Mesenchymal stem cell (in vitro differentiated cells and primary cell): ENCODE measurements at regions not wholly inside any gene's neighbourhood (a gene's known extent, or its start where the extent isn't known, plus 50 kb on each side); places are given as distances from the start of the nearest gene placed in this dataset.

ENCODE experiments used
- DNase-seq: peaks from one replicate; pipeline ENCODE4 v3.0.0-alpha.2; 2013
- H2AFZ ChIP-seq: one replicate; pipeline ENCODE4 v1.6.1; 2013; ENCODE audit warnings: low read depth, mild to moderate bottlenecking, control low read depth, inconsistent platforms, low read length, moderate library complexity
- H2AK5ac ChIP-seq: 2 replicates; pipeline ENCODE4 v1.6.1; 2013; ENCODE audit warnings: low read length, moderate library complexity, mild to moderate bottlenecking, inconsistent platforms; ENCODE audit not compliant: severe bottlenecking
- H2BK120ac ChIP-seq: one replicate; pipeline ENCODE4 v1.6.1; 2013; ENCODE audit warnings: low read depth, mild to moderate bottlenecking, inconsistent platforms, low read length, moderate library complexity
- H2BK12ac ChIP-seq, 2 experiments: one replicate each; pipeline ENCODE4 v1.6.1; 2013; ENCODE audit warnings: inconsistent platforms in 2 of 2, low read length in 2 of 2, mild to moderate bottlenecking in 2 of 2, moderate library complexity in 2 of 2, control low read depth in 1 of 2
- H2BK15ac ChIP-seq: one replicate; pipeline ENCODE4 v1.6.1; 2013; ENCODE audit warnings: mild to moderate bottlenecking, low read depth, inconsistent platforms; ENCODE audit not compliant: poor library complexity, severe bottlenecking
- H2BK5ac ChIP-seq: 2 replicates; pipeline ENCODE4 v1.6.1; 2013; ENCODE audit warnings: low read depth, mild to moderate bottlenecking, low read length, control low read depth, inconsistent platforms; ENCODE audit not compliant: poor library complexity, severe bottlenecking
- H3K14ac ChIP-seq, 2 experiments: one replicate each; pipeline ENCODE4 v1.6.1; 2013; ENCODE audit warnings: inconsistent platforms in 2 of 2, low read length in 2 of 2, control low read depth in 1 of 2, mild to moderate bottlenecking in 1 of 2, moderate library complexity in 1 of 2
- H3K18ac ChIP-seq, 2 experiments: one replicate each; pipeline ENCODE4 v1.6.1; 2013; ENCODE audit warnings: inconsistent platforms in 2 of 2, low read length in 2 of 2, control low read depth in 1 of 2, low read depth in 1 of 2, mild to moderate bottlenecking in 1 of 2
- H3K23ac ChIP-seq, 2 experiments: one replicate each; pipeline ENCODE4 v1.6.1; 2013; ENCODE audit warnings: inconsistent platforms in 2 of 2, low read length in 2 of 2, mild to moderate bottlenecking in 2 of 2, moderate library complexity in 2 of 2, control low read depth in 1 of 2
- H3K27ac ChIP-seq: 2 replicates; pipeline ENCODE4 v1.5.1; 2013; ENCODE audit warnings: mild to moderate bottlenecking, moderate library complexity, low read length, control low read depth, inconsistent platforms; ENCODE audit not compliant: poor library complexity, severe bottlenecking
- H3K27me3 ChIP-seq, 2 experiments: 2 replicates each; pipeline versions ENCODE4 v1.6.1 to v1.7.0; 2013; ENCODE audit warnings: low read length in 2 of 2, mild to moderate bottlenecking in 2 of 2, moderate library complexity in 2 of 2, control low read depth in 1 of 2, inconsistent platforms in 1 of 2; ENCODE audit not compliant: control insufficient read depth in 1 of 2, insufficient read depth in 1 of 2
- H3K36me3 ChIP-seq, 2 experiments: 2 replicates each; pipeline versions ENCODE4 v1.6.1 to v1.7.0; 2013; ENCODE audit warnings: low read length in 2 of 2, control low read depth in 1 of 2, inconsistent platforms in 1 of 2, low read depth in 1 of 2, mild to moderate bottlenecking in 1 of 2; ENCODE audit not compliant: insufficient read depth in 2 of 2, control insufficient read depth in 1 of 2
- H3K4ac ChIP-seq, 2 experiments: one replicate each; pipeline ENCODE4 v1.6.1; 2013; ENCODE audit warnings: inconsistent platforms in 2 of 2, low read length in 2 of 2, mild to moderate bottlenecking in 2 of 2, moderate library complexity in 2 of 2, control low read depth in 1 of 2, low read depth in 1 of 2
- H3K4me1 ChIP-seq: 2 replicates; pipeline ENCODE4 v1.6.1; 2013; ENCODE audit warnings: low read depth, low read length, control low read depth; ENCODE audit not compliant: control insufficient read depth, insufficient read depth
- H3K4me2 ChIP-seq: 2 replicates; pipeline ENCODE4 v1.6.1; 2013; ENCODE audit warnings: low read length, mild to moderate bottlenecking, inconsistent platforms; ENCODE audit not compliant: poor library complexity, severe bottlenecking
- H3K4me3 ChIP-seq, 2 experiments: 2 replicates each; pipeline versions ENCODE4 v1.5.1 to v1.7.0; 2013; ENCODE audit warnings: low read length in 2 of 2, mild to moderate bottlenecking in 2 of 2, control low read depth in 1 of 2, low read depth in 1 of 2; ENCODE audit not compliant: insufficient read depth in 1 of 2
- H3K79me1 ChIP-seq: replicated peaks from 2 replicates; pipeline ENCODE4 v1.6.1; 2013; ENCODE audit warnings: mild to moderate bottlenecking, control low read depth, low read length, inconsistent platforms; ENCODE audit not compliant: poor library complexity, severe bottlenecking
- H3K9ac ChIP-seq: 2 replicates; pipeline ENCODE4 v1.7.0; 2013; ENCODE audit warnings: mild to moderate bottlenecking, low read length, moderate library complexity
- H3K9me3 ChIP-seq: 2 replicates; pipeline ENCODE4 v1.7.0; 2013; ENCODE audit warnings: mild to moderate bottlenecking, low read length; ENCODE audit not compliant: control insufficient read depth
- H4K8ac ChIP-seq: one replicate; pipeline ENCODE4 v1.6.1; 2013; ENCODE audit warnings: inconsistent platforms, mild to moderate bottlenecking, low read length, moderate library complexity
- H4K91ac ChIP-seq: one replicate; pipeline ENCODE4 v1.6.1; 2013; ENCODE audit warnings: mild to moderate bottlenecking, low read length, inconsistent platforms
- WGBS: methylation state at CpG from one replicate; pipeline ENCODE4 v1.1.7; 2013; ENCODE audit warnings: mixed read lengths; 5-methylcytosine and 5-hydroxymethylcytosine counted together

DNA sequence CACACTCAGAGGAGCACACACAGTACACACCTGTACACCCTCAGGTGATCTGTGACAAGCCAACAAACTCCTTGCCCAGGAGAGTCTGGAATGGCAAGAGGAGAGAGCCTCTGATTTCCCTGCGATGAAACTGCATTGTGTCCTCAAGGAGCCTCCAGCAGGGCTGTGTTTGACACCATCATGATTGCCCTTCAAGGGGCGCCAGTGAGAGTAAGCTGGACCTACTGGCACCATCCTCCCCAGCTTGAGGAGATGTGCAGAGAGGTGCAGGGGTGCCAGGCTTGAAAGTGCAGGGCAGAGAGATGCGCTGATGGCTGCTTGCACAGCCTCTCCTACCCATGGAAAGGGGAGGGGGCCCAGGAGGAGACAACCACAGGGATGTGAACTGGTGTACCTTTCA, 188.8 kb upstream of the CADM1 start:
- Histone ChIP-seq H4K91ac (no peak overlapping the region), H2AFZ (no peak overlapping the region), H2BK5ac (no peak overlapping the region), H3K4me3 (no peak overlapping the region), H3K27ac (no peak overlapping the region), H3K79me1 (no peaks in the 10 kb centered on the region), H2AK5ac (no peak overlapping the region), H3K4me1 (no peaks in the 10 kb centered on the region), H4K8ac (no peak overlapping the region), H3K4me2 (no peak overlapping the region), H3K9me3 (no peaks in the 10 kb centered on the region), H2BK120ac (no peak overlapping the region), H3K4ac (no peak overlapping the region), H3K36me3 (no peaks in the 10 kb centered on the region), H2BK15ac (no peak overlapping the region), H3K18ac (no peak overlapping the region), H3K14ac (no peak overlapping the region), H3K9ac (no peak overlapping the region), H3K27me3 (peaks cover 9 to 28% of the 10 kb centered on the region in 2 experiments), H2BK12ac (no peak overlapping the region), H3K23ac (no peak overlapping the region)
- 71% methylated on average over 3 of the region's 3 CpGs for WGBS
- DNase-seq: no peak

DNA sequence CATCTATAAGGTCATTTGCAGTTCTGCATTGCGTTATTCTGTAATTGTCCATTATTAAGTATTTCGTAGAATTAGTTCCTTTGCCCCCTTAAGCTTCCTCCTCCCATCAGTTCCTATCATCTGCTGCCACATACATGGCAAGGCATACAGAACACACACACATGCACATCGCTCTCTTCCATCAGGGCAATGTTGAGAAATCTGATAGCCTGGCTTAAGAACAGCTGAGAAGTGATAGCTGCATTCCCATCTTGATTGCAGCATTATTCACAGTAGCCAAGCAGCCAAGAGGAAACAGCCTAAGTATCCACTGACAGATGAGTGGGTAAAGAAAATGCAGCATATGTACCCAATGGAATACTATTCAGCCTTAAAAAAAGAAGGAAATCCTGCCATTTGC, 186.8 kb upstream of the CADM1 start:
- Histone ChIP-seq H2BK12ac (no peak overlapping the region), H3K9me3 (no peaks in the 10 kb centered on the region), H3K4me3 (no peak overlapping the region), H3K27me3 (peaks cover 5 to 41% of the 10 kb centered on the region in 2 experiments), H3K27ac (no peak overlapping the region), H4K8ac (no peak overlapping the region), H2BK15ac (no peak overlapping the region), H3K14ac (no peak overlapping the region), H3K36me3 (no peaks in the 10 kb centered on the region), H3K18ac (no peak overlapping the region), H2BK5ac (no peak overlapping the region), H4K91ac (no peak overlapping the region), H3K4ac (no peak overlapping the region), H2BK120ac (no peak overlapping the region), H3K9ac (no peak overlapping the region), H3K4me2 (no peak overlapping the region), H3K23ac (no peak overlapping the region), H2AFZ (no peak overlapping the region), H3K4me1 (no peaks in the 10 kb centered on the region), H3K79me1 (no peaks in the 10 kb centered on the region), H2AK5ac (no peak overlapping the region)
- no peak for DNase-seq
- WGBS: 94% methylated on average over 3 of the region's 3 CpGs

DNA sequence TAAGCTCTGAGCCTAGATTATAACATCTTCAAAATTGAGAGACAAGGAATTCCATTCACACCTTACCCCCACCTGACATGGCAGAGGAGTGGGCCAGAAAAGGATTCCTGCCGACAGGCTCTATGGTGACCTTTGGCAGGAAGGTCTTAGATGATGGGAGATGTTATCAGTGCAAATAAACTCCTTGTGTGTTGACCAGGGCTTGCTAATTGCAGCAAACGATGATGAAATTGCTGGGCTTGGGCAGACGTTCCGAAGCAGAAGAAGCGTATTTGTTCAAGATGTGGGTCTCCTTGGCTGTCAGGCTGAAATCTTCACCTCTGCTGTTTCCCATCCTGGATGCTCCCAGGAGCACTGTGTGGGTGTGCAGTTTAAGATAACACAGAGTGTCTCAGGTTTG, 183.7 kb upstream of the CADM1 start:
- no peak for DNase-seq
- no peak overlapping the region for H2BK120ac ChIP-seq
- no peak overlapping the region for H3K4ac ChIP-seq
- H3K27ac ChIP-seq: no peak overlapping the region
- no peaks in the 10 kb centered on the region for H3K36me3 ChIP-seq
- no peak overlapping the region for H2BK15ac ChIP-seq
- no peak overlapping the region for H4K8ac ChIP-seq
- H2AFZ ChIP-seq: no peak overlapping the region
- H3K4me2 ChIP-seq: no peak overlapping the region
- no peak overlapping the region for H3K14ac ChIP-seq
- no peak overlapping the region for H3K18ac ChIP-seq
- no peak overlapping the region for H2BK12ac ChIP-seq
- H3K4me1 ChIP-seq: peaks cover 2% of the 10 kb centered on the region
- 60% methylated on average over 5 of the region's 5 CpGs for WGBS
- no peak overlapping the region for H3K4me3 ChIP-seq
- H3K9me3 ChIP-seq: no peaks in the 10 kb centered on the region
- H3K23ac ChIP-seq: no peak overlapping the region
- H3K9ac ChIP-seq: no peak overlapping the region
- no peaks in the 10 kb centered on the region for H3K79me1 ChIP-seq
- peaks cover 5 to 38% of the 10 kb centered on the region in 2 experiments for H3K27me3 ChIP-seq
- no peak overlapping the region for H2BK5ac ChIP-seq
- no peak overlapping the region for H2AK5ac ChIP-seq
- H4K91ac ChIP-seq: no peak overlapping the region

DNA sequence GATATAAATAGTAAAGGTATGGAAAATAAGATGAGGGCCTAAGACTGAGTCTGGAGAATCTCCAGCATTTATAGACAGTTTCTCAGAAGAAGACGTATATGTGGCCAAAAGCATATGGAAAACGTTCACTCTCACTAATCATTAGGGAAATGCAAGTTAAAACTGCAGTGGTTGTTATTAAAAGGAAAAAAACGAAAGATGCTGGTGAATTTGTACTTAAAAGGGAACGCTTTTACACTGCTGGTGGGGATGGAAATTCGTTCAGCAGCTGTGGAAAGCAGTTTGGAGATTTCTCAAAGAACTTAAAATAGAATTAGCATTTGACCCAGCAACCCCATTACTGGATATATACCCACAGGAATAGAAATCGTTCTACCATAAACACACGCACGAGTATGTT, 180.5 kb upstream of the CADM1 start:
- Histone ChIP-seq H3K36me3 (no peaks in the 10 kb centered on the region), H2BK12ac (no peak overlapping the region), H3K27ac (no peak overlapping the region), H3K27me3 (peaks cover 5 to 30% of the 10 kb centered on the region in 2 experiments), H2BK5ac (no peak overlapping the region), H3K4me3 (no peak overlapping the region), H3K23ac (no peak overlapping the region), H4K91ac (no peak overlapping the region), H3K9ac (no peak overlapping the region), H3K4me2 (no peak overlapping the region), H3K4ac (no peak overlapping the region), H3K14ac (no peak overlapping the region), H3K18ac (no peak overlapping the region), H3K9me3 (no peaks in the 10 kb centered on the region), H2BK15ac (no peak overlapping the region), H3K4me1 (peaks cover 8% of the 10 kb centered on the region), H2BK120ac (no peak overlapping the region), H3K79me1 (no peaks in the 10 kb centered on the region), H2AFZ (no peak overlapping the region), H4K8ac (no peak overlapping the region), H2AK5ac (no peak overlapping the region)
- WGBS: 73% methylated on average over 5 of the region's 8 CpGs
- DNase-seq: no peak
